Subcutaneous abdominal adipose tissue (tissue), 5 donors: ENCODE measurements at regions not wholly inside any gene's neighbourhood (a gene's known extent, or its start where the extent isn't known, plus 50 kb on each side); places are given as distances from the start of the nearest gene placed in this dataset.

Experiments used
- H3K27ac ChIP-seq: one replicate; pipeline ENCODE4 v1.7.0; 2013; ENCODE audit warnings: low read depth, mild to moderate bottlenecking, inconsistent platforms, low read length, moderate library complexity
- H3K27me3 ChIP-seq, 5 donors: one replicate each; pipeline ENCODE4 v1.7.0; 2013; ENCODE audit warnings: low read length in 5 of 5, inconsistent platforms in 1 of 5; ENCODE audit not compliant: control insufficient read depth in 5 of 5, insufficient read depth in 4 of 5
- H3K36me3 ChIP-seq, 5 donors: one replicate each; pipeline ENCODE4 v1.7.0; 2013; ENCODE audit warnings: low read length in 5 of 5; ENCODE audit not compliant: control insufficient read depth in 5 of 5, insufficient read depth in 5 of 5
- H3K4me1 ChIP-seq, 5 donors: one replicate each; pipeline ENCODE4 v1.7.0; 2013; ENCODE audit warnings: low read length in 5 of 5, mild to moderate bottlenecking in 3 of 5, moderate library complexity in 1 of 5; ENCODE audit not compliant: control insufficient read depth in 5 of 5, insufficient read depth in 5 of 5
- H3K4me3 ChIP-seq, 5 donors: one replicate each; pipeline ENCODE4 v1.7.0; 2013; ENCODE audit warnings: low read length in 5 of 5, low read depth in 1 of 5
- H3K9ac ChIP-seq, 5 donors: one replicate each; pipeline ENCODE4 v1.7.0; 2013; ENCODE audit warnings: low read length in 5 of 5, mild to moderate bottlenecking in 4 of 5, moderate library complexity in 3 of 5
- H3K9me3 ChIP-seq, 5 donors: one replicate each; pipeline ENCODE4 v1.7.0; 2013; ENCODE audit warnings: low read length in 5 of 5; ENCODE audit not compliant: control insufficient read depth in 5 of 5
- donor health status: healthy.
- donor health status: healthy.
- donor health status: healthy.
- donor health status: healthy.
- donor health status: healthy.

DNA sequence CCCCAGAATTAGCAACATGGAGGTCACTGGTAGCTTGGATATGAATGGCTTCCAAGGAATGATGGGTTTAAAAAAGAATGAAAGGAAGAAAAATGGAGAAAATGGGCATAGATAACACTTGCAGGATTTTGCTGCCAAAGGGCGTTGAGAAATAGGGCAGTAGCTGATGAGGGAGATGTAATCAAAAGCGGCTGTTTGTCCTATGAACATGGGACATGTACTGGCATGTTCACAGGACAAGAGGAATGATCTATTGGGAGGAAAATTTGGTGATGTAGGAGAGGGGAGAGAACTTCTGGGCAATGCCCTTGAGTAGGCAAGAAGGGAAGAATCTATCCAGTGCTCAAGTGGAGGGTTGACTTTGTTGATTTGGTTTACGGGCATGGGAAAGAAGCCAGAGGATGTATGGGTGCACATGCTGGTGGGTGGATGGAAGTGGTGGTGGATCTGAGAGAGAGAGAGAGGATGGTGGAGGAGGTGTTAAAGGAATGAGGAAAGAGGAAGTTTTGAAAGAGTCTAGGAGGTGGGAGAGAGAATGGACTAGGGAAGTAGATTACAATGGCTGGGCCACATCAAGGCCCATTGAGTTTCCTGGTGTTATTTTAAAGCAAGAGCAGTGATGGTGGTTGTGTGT lies 115.1 kb upstream of the MVB12B start:
- peaks cover 0 to 25% (median 14%) of the 10 kb centered on the region in 5 donors for H3K9me3 ChIP-seq
- no peak overlapping the region for H3K27ac ChIP-seq
- no peaks in the 10 kb centered on the region for H3K27me3 ChIP-seq
- H3K4me1 ChIP-seq = peaks cover 0 to 16% (median 0%) of the 10 kb centered on the region in 5 donors
- H3K36me3 ChIP-seq = no peaks in the 10 kb centered on the region
- no peak overlapping the region for H3K4me3 ChIP-seq
- no peak overlapping the region for H3K9ac ChIP-seq

DNA sequence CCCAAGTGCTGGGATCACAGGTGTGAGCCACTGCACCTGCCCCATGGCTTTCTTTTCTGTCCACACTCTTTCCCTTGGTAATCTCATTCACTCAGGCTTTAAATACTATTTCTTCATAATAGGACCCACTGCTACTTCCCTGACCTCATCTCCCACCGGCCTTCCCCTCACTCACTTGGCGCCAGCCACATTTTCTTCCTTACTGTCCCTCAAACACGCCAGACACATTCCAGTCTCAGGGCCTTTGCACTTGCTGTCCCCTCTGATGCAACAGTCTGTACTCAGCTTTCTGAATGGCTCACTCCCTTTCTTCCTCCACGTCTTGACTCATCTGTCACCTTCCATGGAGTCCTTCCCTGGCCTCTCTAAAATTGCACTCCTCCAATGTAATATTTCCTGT lies 111.1 kb upstream of the MVB12B start:
- Histone ChIP-seq H3K36me3 (no peaks in the 10 kb centered on the region), H3K27ac (no peak overlapping the region), H3K9me3 (peaks cover 0 to 25% (median 14%) of the 10 kb centered on the region in 5 donors), H3K4me1 (no peaks in the 10 kb centered on the region), H3K9ac (no peak overlapping the region), H3K4me3 (no peak overlapping the region), H3K27me3 (peaks cover 0 to 23% (median 4%) of the 10 kb centered on the region in 5 donors)

DNA sequence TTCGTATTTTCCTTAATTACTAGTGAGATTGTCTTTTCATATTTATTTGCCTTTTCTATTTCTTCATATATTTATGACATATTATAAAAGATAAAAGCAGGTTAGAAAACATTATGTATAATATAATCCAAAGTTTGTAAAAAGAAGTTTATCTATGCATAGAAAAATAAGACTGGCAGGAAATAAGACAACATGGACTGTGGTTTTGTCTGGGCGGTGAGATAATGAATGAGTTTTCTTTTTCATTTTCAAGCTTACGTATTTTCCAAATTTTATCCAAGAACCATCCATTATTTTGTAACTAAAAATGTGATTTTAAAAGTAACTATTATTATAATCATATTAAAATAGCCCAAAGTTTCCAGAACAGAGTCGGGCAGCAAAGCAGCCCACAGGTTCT lies 109.8 kb upstream of the MVB12B start:
- no peak overlapping the region for H3K27ac ChIP-seq
- H3K9me3 ChIP-seq = peaks cover 5 to 32% (median 17%) of the 10 kb centered on the region in 5 donors
- H3K36me3 ChIP-seq = no peaks in the 10 kb centered on the region
- H3K9ac ChIP-seq = no peak overlapping the region
- no peak overlapping the region for H3K4me3 ChIP-seq
- peaks cover 1 to 23% (median 5%) of the 10 kb centered on the region in 5 donors for H3K27me3 ChIP-seq
- H3K4me1 ChIP-seq = no peaks in the 10 kb centered on the region

DNA sequence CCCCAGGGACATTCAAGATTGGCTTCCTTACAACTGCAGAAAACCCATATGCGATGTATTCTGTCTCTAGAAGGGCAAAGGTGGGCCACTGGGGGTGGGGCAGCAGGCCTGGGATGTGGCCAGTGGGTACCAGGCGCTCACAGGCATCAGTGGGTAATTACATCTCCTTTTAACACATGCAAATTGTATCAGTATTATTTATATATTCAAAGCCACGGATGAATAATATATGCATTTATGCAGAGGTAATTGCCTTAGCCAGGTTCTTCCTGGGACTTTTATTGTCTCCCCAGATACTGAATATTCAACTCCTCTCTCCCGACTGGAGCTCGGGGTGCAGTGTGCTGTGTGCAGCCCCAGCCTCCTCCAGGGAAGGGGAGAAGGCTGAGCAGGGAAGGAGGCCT lies 109.4 kb upstream of the MVB12B start:
- Histone ChIP-seq H3K9me3 (peaks cover 6 to 36% (median 18%) of the 10 kb centered on the region in 5 donors), H3K4me1 (peaks cover 0 to under 1% (median 0%) of the 10 kb centered on the region in 5 donors), H3K4me3 (no peak overlapping the region), H3K36me3 (no peaks in the 10 kb centered on the region), H3K27ac (no peak overlapping the region), H3K9ac (no peak overlapping the region), H3K27me3 (peaks cover 6 to 25% (median 9%) of the 10 kb centered on the region in 5 donors)

DNA sequence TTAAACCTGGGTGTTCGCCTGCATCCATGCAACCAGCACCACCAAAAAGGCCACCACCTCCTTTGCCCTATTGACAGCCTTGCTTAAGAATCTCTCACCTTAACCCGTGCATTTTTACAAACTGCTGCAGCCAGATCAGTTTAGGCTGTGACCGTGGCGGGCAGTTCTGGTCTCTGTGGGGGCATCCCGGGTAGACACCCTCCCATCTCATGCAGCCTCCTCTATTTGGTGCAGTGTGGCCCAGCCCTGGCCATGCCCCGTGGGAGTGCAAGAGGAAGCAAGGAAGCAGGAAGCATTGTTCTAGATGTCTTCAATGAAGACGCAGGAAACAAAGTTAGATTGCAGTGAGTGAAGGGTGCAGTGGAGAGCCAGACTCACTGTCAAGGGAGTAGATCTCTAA lies 108.8 kb upstream of the MVB12B start:
- Histone ChIP-seq H3K9me3 (peaks cover 6 to 34% (median 15%) of the 10 kb centered on the region in 5 donors), H3K9ac (no peak overlapping the region), H3K27ac (no peak overlapping the region), H3K36me3 (no peaks in the 10 kb centered on the region), H3K27me3 (peaks cover 11 to 31% (median 13%) of the 10 kb centered on the region in 5 donors), H3K4me1 (peaks cover 0 to 5% (median 2%) of the 10 kb centered on the region in 5 donors), H3K4me3 (no peak overlapping the region)

DNA sequence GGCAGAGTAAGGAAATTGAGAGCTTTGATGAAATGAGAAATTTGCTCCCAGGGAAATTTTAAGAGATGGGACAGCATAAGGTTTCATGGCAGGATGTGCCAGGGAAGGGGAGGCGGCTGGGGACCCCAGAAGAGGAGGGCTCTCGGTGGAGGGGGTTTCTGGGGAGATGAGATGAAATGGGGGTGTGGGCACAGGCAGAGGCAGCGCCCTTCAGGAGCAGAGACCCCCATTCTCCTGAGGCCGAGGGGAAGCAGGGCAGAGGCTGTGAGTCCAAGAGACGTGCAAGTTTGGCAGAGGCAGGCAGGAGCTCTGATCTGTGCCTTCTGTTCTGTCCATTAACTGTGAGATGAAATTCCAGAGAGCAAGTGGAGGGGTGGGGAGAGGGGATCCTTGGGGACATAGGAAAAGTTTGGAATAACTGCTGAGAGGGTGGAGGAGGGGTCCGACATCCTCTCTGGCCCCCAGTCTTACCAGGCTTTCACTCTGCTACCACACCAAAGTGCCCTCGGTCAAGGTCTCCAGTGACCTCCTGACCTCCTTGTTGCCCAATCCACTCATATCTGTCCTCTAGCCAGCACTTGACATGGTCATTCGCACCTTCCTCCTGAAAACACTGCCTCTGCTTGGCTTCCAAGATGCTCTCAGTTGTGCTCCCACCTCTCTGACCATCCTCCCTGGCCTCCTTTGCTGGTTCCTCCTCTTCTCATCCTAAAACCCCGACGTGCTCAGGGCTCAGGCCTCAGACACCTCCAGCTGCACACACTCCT lies 108.1 kb upstream of the MVB12B start:
- Histone ChIP-seq H3K9me3 (peaks cover 6 to 26% (median 7%) of the 10 kb centered on the region in 5 donors), H3K27ac (no peak overlapping the region), H3K9ac (no peak overlapping the region), H3K36me3 (no peaks in the 10 kb centered on the region), H3K4me3 (no peak overlapping the region), H3K4me1 (peaks cover 0 to 5% (median 3%) of the 10 kb centered on the region in 5 donors), H3K27me3 (peaks cover 18 to 37% (median 20%) of the 10 kb centered on the region in 5 donors)

DNA sequence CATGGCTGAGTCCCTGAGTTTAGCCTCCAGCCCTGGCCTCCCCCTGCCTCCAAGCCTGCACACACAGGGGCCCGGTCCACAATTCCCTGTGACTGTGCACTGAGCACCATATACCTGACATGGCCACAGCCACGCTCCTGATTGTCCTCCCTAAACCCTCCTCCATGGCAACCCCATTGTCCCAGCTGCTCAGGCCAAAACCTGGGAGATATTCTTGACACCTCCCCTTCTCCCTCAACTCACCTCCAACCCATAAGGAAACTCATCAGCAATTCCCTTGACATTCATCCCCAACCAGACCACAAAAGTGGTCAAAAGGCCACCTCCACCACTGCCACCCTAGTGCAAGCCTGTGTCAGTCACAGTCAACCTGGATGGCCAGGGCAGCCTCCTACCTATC lies 107.5 kb upstream of the MVB12B start:
- H3K9ac ChIP-seq = no peak overlapping the region
- H3K4me1 ChIP-seq = peaks cover 0 to 5% (median 3%) of the 10 kb centered on the region in 5 donors
- no peak overlapping the region for H3K4me3 ChIP-seq
- peaks cover 3 to 20% (median 6%) of the 10 kb centered on the region in 5 donors for H3K9me3 ChIP-seq
- H3K36me3 ChIP-seq = no peaks in the 10 kb centered on the region
- H3K27me3 ChIP-seq = peaks cover 21 to 43% (median 25%) of the 10 kb centered on the region in 5 donors
- H3K27ac ChIP-seq = no peak overlapping the region

DNA sequence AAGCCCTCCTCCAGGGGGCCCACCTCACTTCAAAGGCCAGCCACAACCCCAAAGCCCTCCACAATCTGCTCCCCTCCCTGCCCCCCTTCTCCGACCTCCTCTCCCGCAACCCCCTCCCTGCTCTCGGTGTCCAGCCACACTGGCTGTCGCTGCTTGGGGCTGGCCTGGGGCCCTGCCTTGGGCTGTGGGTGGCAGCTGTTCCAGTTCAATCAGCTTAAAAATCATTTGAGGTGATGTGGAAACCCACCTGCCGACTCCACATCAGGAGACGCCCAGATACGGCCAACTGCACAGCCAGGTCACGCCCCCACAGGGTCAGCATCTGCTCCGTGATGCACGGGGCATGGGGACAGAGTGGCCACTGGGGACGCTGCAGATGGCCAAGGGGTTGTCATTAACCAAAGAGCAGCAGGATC lies 107.0 kb upstream of the MVB12B start:
- Histone ChIP-seq H3K9ac (no peak overlapping the region), H3K4me3 (no peak overlapping the region), H3K36me3 (no peaks in the 10 kb centered on the region), H3K9me3 (peaks cover 1 to 18% (median 6%) of the 10 kb centered on the region in 5 donors), H3K27me3 (peaks cover 21 to 44% (median 26%) of the 10 kb centered on the region in 5 donors), H3K4me1 (peaks cover 0 to 5% (median 3%) of the 10 kb centered on the region in 5 donors), H3K27ac (no peak overlapping the region)

DNA sequence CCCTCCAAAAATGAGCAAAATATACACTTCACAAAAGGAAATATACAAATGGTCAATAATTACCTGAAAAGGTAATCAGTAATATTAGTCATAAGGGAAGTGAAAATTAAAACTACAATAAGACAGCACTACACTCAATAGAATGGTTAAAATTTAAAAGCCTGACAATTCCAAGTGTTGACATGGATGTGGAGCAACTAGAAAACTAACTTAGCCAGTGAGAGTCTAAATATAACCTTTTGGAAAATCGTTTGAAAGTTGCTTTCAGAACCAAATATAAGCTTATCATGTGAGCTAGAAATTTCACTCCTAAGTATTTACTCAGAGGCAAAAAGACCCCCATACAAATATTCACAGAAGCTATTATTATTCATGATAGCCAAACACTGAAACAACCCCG lies 105.1 kb upstream of the MVB12B start:
- Histone ChIP-seq H3K9me3 (peaks cover 0 to 18% (median 6%) of the 10 kb centered on the region in 5 donors), H3K27me3 (peaks cover 21 to 52% (median 26%) of the 10 kb centered on the region in 5 donors), H3K4me3 (no peak overlapping the region), H3K27ac (no peak overlapping the region), H3K9ac (no peak overlapping the region), H3K4me1 (peaks cover 0 to 5% (median 3%) of the 10 kb centered on the region in 5 donors), H3K36me3 (no peaks in the 10 kb centered on the region)

DNA sequence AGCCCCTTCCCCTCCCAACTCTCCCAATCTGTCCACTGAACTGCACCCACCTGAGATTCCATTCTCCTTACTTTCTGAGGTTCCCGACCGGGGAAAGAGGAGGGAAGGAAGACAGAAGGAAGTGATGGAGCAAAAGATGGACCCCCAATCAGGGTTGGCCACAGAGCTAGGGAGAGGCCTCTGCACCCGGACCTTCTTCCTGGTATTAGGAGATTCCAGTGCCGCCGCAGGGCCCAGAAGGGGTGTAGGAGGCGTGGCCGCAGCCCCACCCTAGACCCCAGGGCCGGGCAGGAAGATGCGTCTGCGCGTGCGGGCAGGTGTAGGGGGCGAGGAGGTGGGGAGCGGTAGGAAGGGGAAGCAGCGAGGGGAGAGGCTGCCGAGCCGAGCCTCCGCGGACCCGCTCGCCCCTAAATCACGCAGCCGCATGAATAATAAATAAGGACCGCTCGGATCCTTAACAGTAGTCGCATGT lies 104.2 kb upstream of the MVB12B start:
- H3K9me3 ChIP-seq = peaks cover 0 to 18% (median 6%) of the 10 kb centered on the region in 5 donors
- H3K4me1 ChIP-seq = peaks cover 0 to 5% (median 3%) of the 10 kb centered on the region in 5 donors
- H3K9ac ChIP-seq = no peak overlapping the region
- no peaks in the 10 kb centered on the region for H3K36me3 ChIP-seq
- peak overlapping the region in 1 of 5 donors; percentile 4 for H3K4me3 ChIP-seq
- no peak overlapping the region for H3K27ac ChIP-seq
- peaks cover 21 to 53% (median 31%) of the 10 kb centered on the region in 5 donors for H3K27me3 ChIP-seq
